GM12891 (cell line): ENCODE measurements at regions not wholly inside any gene's neighbourhood (a gene's known extent, or its start where the extent isn't known, plus 50 kb on each side); places are given as distances from the start of the nearest gene placed in this dataset.

Experiments used
- PAX5 ChIP-seq: IDR thresholded peaks from 2 replicates; pipeline ENCODE4 v1.6.1; 2011; ENCODE audit warnings: low read length, moderate library complexity, mild to moderate bottlenecking; ENCODE audit not compliant: insufficient read depth, severe bottlenecking
- POLR2A ChIP-seq: IDR thresholded peaks from 2 replicates; pipeline ENCODE4 v1.6.1; 2011; ENCODE audit warnings: low read depth, low read length, control low read depth
- POLR2AphosphoS5 ChIP-seq: IDR thresholded peaks from 2 replicates; pipeline ENCODE4 v1.6.1; 2011; ENCODE audit warnings: low read depth, low read length, control low read depth
- POU2F2 ChIP-seq: IDR thresholded peaks from 2 replicates; pipeline ENCODE4 v1.6.1; 2011; ENCODE audit warnings: low read depth, mild to moderate bottlenecking, control low read depth, low read length, moderate library complexity
- SPI1 ChIP-seq: IDR thresholded peaks from 2 replicates; pipeline ENCODE4 v1.6.1; 2011; ENCODE audit warnings: low read depth, low read length, control low read depth
- TAF1 ChIP-seq: IDR thresholded peaks from 2 replicates; pipeline ENCODE4 v1.6.1; 2011; ENCODE audit warnings: low read depth, low read length, control low read depth

GRCh38 chr6:10302566-10303235 lies 112.2 kb downstream of the TFAP2A start:
- no peak for TF ChIP-seq POLR2A
- no peak for TF ChIP-seq POLR2AphosphoS5
- no peak for TF ChIP-seq SPI1
- TF ChIP-seq TAF1 = no peak
- no peak for TF ChIP-seq POU2F2
- TF ChIP-seq PAX5 = no peak
